ENCODE measurements at regions not wholly inside any gene's neighbourhood (a gene's known extent, or its start where the extent isn't known, plus 50 kb on each side); places are given as distances from the start of the nearest gene placed in this dataset.

GRCh38 chr12:105846331-105846730 is 292.4 kb downstream of the NUAK1 start:
- Histone ChIP-seq H3K9me3 (ENCODE audit: control insufficient read depth, low read length) (peaks cover 41% of the 10 kb centered on the region), H3K4me1 (ENCODE audit: control insufficient read depth, insufficient read depth, low read length) (peaks cover 17% of the 10 kb centered on the region), H3K36me3 (ENCODE audit: control insufficient read depth, insufficient read depth, low read length) (peaks cover 8% of the 10 kb centered on the region), H3K9ac (ENCODE audit: extremely low read depth, low read length, poor library complexity, severe bottlenecking) (no peak overlapping the region), H3K27ac (ENCODE audit: low read depth, low read length) (no peak overlapping the region), H3K4me3 (ENCODE audit: low read length) (peak overlapping the region; percentile 69), H3K27me3 (ENCODE audit: control insufficient read depth, insufficient read depth, low read length, poor library complexity, severe bottlenecking) (no peaks in the 10 kb centered on the region)
- H3K9me3 Mint-ChIP-seq = peaks cover 40% of the 10 kb centered on the region
- H3K4me3 Mint-ChIP-seq = no peak overlapping the region
- H3K27ac Mint-ChIP-seq = no peak overlapping the region
- DNase-seq = no peak
- H3K27me3 Mint-ChIP-seq (ENCODE audit: insufficient read depth) = no peaks in the 10 kb centered on the region
- TF ChIP-seq CTCF (conservative IDR thresholded peaks at IDR 0.05) = no peak
- peaks cover 18% of the 10 kb centered on the region for H3K4me1 Mint-ChIP-seq
- peaks cover 7% of the 10 kb centered on the region for H3K36me3 Mint-ChIP-seq (ENCODE audit: low read depth)

GRCh38 chr12:105847068-105847467 is 291.7 kb downstream of the NUAK1 start:
- 88% methylated on average over 1 of the region's 1 CpG; no CpG with 5 or more reads in 1 of the 2 experiments for WGBS, 2 experiments (ENCODE audit: insufficient coverage in 1 of 2, insufficient read length in 1 of 2)
- Histone ChIP-seq H3K4me1 (ENCODE audit: control insufficient read depth, insufficient read depth, low read length) (peaks cover 17% of the 10 kb centered on the region), H3K27me3 (ENCODE audit: control insufficient read depth, insufficient read depth, low read length, poor library complexity, severe bottlenecking) (no peaks in the 10 kb centered on the region), H3K9me3 (ENCODE audit: control insufficient read depth, low read length) (peaks cover 44% of the 10 kb centered on the region), H3K9ac (ENCODE audit: extremely low read depth, low read length, poor library complexity, severe bottlenecking) (no peak overlapping the region), H3K4me3 (ENCODE audit: low read length) (peak overlapping the region; percentile 69), H3K27ac (ENCODE audit: low read depth, low read length) (no peak overlapping the region), H3K36me3 (ENCODE audit: control insufficient read depth, insufficient read depth, low read length) (peaks cover 8% of the 10 kb centered on the region)
- Mint-ChIP-seq H3K9me3 (peaks cover 42% of the 10 kb centered on the region), H3K4me3 (no peak overlapping the region), H3K4me1 (peaks cover 18% of the 10 kb centered on the region), H3K36me3 (ENCODE audit: low read depth) (peaks cover 7% of the 10 kb centered on the region), H3K27ac (no peak overlapping the region), H3K27me3 (ENCODE audit: insufficient read depth) (no peaks in the 10 kb centered on the region)
- TF ChIP-seq CTCF (conservative IDR thresholded peaks at IDR 0.05) = no peak
- no peak for DNase-seq

GRCh38 chr12:105848286-105848685 is 290.5 kb downstream of the NUAK1 start:
- DNase-seq = peak; percentile 94
- Mint-ChIP-seq H3K9me3 (peaks cover 42% of the 10 kb centered on the region), H3K27me3 (ENCODE audit: insufficient read depth) (no peaks in the 10 kb centered on the region), H3K4me3 (no peak overlapping the region), H3K36me3 (ENCODE audit: low read depth) (peaks cover 7% of the 10 kb centered on the region), H3K4me1 (peaks cover 23% of the 10 kb centered on the region), H3K27ac (peak overlapping the region; percentile 81)
- WGBS, 2 experiments (ENCODE audit: insufficient coverage in 1 of 2, insufficient read length in 1 of 2) = 49 to 50% methylated on average over 1 to 2 of the region's 2 CpGs
- no peak for TF ChIP-seq CTCF (conservative IDR thresholded peaks at IDR 0.05)
- no peak overlapping the region for H3K9ac ChIP-seq (ENCODE audit: extremely low read depth, low read length, poor library complexity, severe bottlenecking)
- peaks cover 8% of the 10 kb centered on the region for H3K36me3 ChIP-seq (ENCODE audit: control insufficient read depth, insufficient read depth, low read length)
- no peak overlapping the region for H3K27ac ChIP-seq (ENCODE audit: low read depth, low read length)
- no peak overlapping the region for H3K4me3 ChIP-seq (ENCODE audit: low read length)
- H3K4me1 ChIP-seq (ENCODE audit: control insufficient read depth, insufficient read depth, low read length) = peaks cover 22% of the 10 kb centered on the region
- H3K27me3 ChIP-seq (ENCODE audit: control insufficient read depth, insufficient read depth, low read length, poor library complexity, severe bottlenecking) = no peaks in the 10 kb centered on the region
- peaks cover 44% of the 10 kb centered on the region for H3K9me3 ChIP-seq (ENCODE audit: control insufficient read depth, low read length)

All from endodermal cell (in vitro differentiated cells).